ENCODE measurements at regions not wholly inside any gene's neighbourhood (a gene's known extent, or its start where the extent isn't known, plus 50 kb on each side); places are given as distances from the start of the nearest gene placed in this dataset.

DNA sequence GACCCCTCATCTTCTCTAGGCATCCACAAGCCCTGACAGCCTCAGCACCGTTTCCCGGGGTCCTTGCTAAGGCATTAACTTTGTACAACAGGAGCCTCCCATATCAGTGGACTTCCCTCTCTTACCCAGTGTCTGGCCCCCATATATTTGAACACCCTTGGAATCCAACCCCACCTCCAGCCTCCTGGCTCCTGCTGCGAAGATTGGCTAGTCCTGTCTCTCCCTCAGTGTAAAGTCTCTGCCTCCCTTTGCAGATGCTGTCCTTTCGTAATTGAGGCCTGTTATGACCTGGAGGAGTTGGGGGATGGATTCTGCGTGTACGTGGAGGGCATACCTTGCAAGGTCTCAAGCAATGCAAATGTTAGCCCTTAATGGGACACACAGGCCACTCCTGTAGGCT is 413.7 kb downstream of the IRS2 start:
- H3K36me3 Mint-ChIP-seq: no peaks in the 10 kb centered on the region
- no peaks in the 10 kb centered on the region for H3K9me3 Mint-ChIP-seq
- H3K4me1 Mint-ChIP-seq (ENCODE audit: low read depth in 2 of 2): no peaks in the 10 kb centered on the region
- DNase-seq (ENCODE audit: low spot score) (no peak), ATAC-seq (no peak)
- no peak overlapping the region for H3K27ac Mint-ChIP-seq
- peaks cover 0 to 9% of the 10 kb centered on the region in 2 donors for H3K27me3 Mint-ChIP-seq
- no peak overlapping the region for H3K4me3 Mint-ChIP-seq

DNA sequence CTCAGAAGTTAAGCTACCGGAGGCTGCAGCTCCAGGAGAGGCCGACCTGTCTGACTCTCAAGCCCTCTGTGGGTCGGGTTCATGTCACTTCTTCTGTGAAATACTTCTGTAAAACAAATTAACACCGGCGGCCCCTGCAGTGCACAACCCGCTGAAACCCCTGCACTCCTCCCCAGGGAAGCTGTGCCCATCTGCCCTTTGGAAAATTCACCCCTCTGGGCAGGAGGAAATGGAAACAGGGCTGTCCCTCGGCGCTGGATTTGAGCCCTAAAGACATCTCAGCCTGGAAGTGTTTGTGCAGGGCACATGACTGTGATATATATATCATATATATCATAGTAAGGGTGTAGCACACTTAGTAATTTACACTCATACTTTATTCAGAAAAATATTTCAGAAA is 415.3 kb downstream of the IRS2 start:
- H3K4me1 Mint-ChIP-seq (ENCODE audit: low read depth in 2 of 2): no peaks in the 10 kb centered on the region
- H3K27ac Mint-ChIP-seq: no peak overlapping the region
- H3K27me3 Mint-ChIP-seq: peaks cover 0 to 9% of the 10 kb centered on the region in 2 donors
- no peak for ATAC-seq
- no peaks in the 10 kb centered on the region for H3K9me3 Mint-ChIP-seq
- H3K4me3 Mint-ChIP-seq: no peak overlapping the region
- H3K36me3 Mint-ChIP-seq: no peaks in the 10 kb centered on the region
- no peak for DNase-seq (ENCODE audit: low spot score)

DNA sequence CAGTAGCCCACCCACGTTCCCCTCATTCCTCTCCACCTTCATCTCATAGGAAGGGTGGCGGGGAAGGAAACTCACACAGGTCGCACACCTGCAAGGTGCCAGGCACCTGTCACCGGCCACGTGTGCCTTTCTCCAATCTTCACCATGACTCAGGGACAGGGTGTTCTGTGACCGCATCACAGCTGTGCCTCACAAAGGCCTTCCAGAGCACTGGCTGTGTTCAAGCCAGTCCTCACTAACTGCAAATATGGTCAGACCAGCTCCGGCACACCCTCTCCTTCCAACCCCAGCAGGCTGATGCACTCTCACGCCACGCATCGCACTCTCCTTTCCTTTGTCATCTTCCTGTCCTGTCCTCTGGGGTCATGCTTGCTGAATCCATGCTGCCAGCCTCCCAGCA is 415.9 kb downstream of the IRS2 start:
- ATAC-seq: no peak
- H3K4me1 Mint-ChIP-seq (ENCODE audit: low read depth in 2 of 2): no peaks in the 10 kb centered on the region
- H3K36me3 Mint-ChIP-seq: no peaks in the 10 kb centered on the region
- H3K9me3 Mint-ChIP-seq: no peaks in the 10 kb centered on the region
- no peak overlapping the region for H3K27ac Mint-ChIP-seq
- no peak overlapping the region for H3K4me3 Mint-ChIP-seq
- no peak for DNase-seq (ENCODE audit: low spot score)
- peaks cover 0 to 9% of the 10 kb centered on the region in 2 donors for H3K27me3 Mint-ChIP-seq

DNA sequence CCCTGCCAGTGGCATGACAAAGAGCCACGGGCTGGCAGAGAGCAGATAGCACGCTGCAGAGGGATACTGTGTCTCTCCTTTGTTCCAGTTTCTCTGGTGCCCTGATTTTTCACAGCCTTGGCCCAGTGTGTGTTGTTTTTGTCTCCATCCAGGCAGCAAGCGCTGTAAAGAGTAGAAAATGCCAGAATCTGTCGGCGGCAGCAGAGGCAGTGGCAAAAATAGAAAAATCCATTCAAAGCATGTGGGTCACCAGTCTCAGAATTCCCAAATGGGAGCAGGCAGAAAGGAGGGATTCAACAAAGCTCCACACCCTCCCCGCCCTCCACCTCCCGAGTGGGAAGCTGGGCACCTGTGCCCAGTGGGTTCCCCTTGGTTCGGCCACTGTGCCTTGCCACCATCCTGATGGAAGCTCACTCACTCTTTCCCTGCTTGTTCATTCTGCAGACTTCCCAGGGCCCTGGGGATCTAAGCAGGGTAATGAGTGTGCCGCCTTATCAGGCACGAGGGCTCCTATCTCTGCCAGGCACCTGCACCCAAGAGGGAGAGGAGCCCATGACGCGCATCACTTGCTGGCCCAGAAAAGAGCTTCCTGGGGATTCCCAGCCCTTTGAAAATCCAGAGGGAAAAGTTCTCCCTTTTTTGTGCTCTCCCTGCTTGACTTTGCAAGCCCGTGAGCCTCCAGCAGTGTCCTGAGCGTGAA is 416.9 kb downstream of the IRS2 start:
- no peak for DNase-seq (ENCODE audit: low spot score)
- Mint-ChIP-seq H3K27me3 (peaks cover 0 to 5% of the 10 kb centered on the region in 2 donors), H3K4me1 (ENCODE audit: low read depth in 2 of 2) (no peaks in the 10 kb centered on the region), H3K27ac (no peak overlapping the region), H3K36me3 (no peaks in the 10 kb centered on the region), H3K4me3 (no peak overlapping the region), H3K9me3 (no peaks in the 10 kb centered on the region)
- no peak for ATAC-seq

DNA sequence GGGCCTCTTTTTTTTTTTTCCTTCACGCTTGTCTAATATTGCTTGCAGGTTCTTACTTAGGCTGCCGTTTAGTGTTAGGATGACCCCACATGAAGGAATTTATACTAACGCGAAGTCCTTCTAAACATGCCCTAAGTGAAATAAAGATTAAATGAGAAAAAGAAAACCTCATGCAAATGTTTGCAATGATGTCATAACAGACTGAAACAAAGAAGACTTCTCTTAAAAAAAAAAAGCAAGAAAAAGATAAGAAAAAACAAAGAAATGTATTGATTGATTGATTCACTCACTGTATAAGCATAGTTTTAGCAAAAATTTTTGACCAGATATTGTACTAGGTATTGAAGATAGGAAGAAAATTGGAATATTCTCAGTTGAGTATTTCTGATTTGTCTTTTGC is 418.2 kb downstream of the IRS2 start:
- Mint-ChIP-seq H3K27ac (no peak overlapping the region), H3K27me3 (peaks cover 0 to 5% of the 10 kb centered on the region in 2 donors), H3K4me3 (no peak overlapping the region), H3K9me3 (no peaks in the 10 kb centered on the region), H3K4me1 (ENCODE audit: low read depth in 2 of 2) (no peaks in the 10 kb centered on the region), H3K36me3 (no peaks in the 10 kb centered on the region)
- ATAC-seq (no peak), DNase-seq (ENCODE audit: low spot score) (no peak)

DNA sequence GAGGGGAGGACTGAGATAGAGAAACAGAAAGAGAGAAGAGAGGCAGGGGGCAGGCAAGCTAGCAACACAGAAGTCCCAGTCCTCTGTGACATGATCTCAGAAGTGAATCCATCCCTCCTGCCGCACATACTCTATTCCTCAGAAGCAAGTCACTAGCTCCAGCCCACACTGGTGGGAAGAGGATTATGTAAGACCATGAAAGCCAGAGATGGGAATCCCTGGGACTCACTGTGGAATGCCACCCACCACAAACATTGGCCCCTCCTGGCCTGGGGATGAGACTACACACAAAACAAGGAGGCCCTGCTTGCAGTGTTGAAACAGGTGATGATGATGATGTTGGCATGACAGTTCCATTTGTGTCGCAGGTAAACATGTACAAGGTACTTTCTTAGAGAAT is 419.9 kb downstream of the IRS2 start:
- no peak for ATAC-seq
- Mint-ChIP-seq H3K36me3 (no peaks in the 10 kb centered on the region), H3K27ac (no peak overlapping the region), H3K9me3 (no peaks in the 10 kb centered on the region), H3K27me3 (peaks cover 0 to 5% of the 10 kb centered on the region in 2 donors), H3K4me1 (ENCODE audit: low read depth in 2 of 2) (no peaks in the 10 kb centered on the region), H3K4me3 (no peak overlapping the region)
- DNase-seq (ENCODE audit: low spot score): no peak

DNA sequence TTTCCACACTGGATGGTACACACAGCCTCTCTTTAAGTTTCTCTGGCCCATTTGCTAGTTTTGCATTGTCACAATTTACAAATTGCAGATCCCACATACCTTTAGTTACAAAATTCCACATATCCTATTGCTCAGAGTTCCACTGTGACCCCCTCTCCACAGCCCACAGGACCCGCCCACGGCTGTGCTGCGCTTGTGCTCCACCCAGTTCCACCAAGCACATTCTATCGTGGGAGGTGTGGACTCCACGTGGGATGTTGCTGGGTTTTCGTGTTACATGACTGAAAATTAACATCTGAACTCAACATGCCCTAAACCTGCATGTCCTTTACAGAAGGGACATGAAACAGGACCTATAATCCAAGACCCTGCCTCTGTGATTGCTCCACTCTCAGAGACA is 423.0 kb downstream of the IRS2 start:
- H3K9me3 Mint-ChIP-seq: no peaks in the 10 kb centered on the region
- H3K4me1 Mint-ChIP-seq (ENCODE audit: low read depth in 2 of 2): no peaks in the 10 kb centered on the region
- no peak overlapping the region for H3K27ac Mint-ChIP-seq
- ATAC-seq: no peak
- H3K4me3 Mint-ChIP-seq: no peak overlapping the region
- H3K27me3 Mint-ChIP-seq: peaks cover 0 to 4% of the 10 kb centered on the region in 2 donors
- no peaks in the 10 kb centered on the region for H3K36me3 Mint-ChIP-seq
- no peak for DNase-seq (ENCODE audit: low spot score)

DNA sequence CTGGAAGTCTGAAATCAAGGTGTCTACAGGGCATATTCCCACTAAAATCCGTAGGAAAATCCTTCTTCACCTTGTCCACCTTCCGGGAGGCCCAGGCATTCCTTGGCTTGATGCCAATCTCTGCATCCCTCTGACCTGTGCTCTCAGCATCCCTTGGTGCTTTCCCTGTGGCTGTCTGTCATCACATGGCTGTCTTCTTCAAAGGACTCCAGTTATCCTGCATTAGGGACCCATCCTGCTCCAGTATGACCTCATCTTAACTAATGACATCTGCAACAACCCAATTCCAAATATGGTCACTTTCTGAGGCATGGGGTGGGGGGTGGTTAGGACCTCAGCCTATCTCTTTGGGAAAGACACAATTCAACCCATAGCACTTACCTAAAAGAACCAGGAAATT is 423.8 kb downstream of the IRS2 start:
- no peak for DNase-seq (ENCODE audit: low spot score)
- ATAC-seq: no peak
- Mint-ChIP-seq H3K9me3 (no peaks in the 10 kb centered on the region), H3K27ac (no peak overlapping the region), H3K4me1 (ENCODE audit: low read depth in 2 of 2) (no peaks in the 10 kb centered on the region), H3K36me3 (no peaks in the 10 kb centered on the region), H3K27me3 (peaks cover 0 to 4% of the 10 kb centered on the region in 2 donors), H3K4me3 (no peak overlapping the region)

DNA sequence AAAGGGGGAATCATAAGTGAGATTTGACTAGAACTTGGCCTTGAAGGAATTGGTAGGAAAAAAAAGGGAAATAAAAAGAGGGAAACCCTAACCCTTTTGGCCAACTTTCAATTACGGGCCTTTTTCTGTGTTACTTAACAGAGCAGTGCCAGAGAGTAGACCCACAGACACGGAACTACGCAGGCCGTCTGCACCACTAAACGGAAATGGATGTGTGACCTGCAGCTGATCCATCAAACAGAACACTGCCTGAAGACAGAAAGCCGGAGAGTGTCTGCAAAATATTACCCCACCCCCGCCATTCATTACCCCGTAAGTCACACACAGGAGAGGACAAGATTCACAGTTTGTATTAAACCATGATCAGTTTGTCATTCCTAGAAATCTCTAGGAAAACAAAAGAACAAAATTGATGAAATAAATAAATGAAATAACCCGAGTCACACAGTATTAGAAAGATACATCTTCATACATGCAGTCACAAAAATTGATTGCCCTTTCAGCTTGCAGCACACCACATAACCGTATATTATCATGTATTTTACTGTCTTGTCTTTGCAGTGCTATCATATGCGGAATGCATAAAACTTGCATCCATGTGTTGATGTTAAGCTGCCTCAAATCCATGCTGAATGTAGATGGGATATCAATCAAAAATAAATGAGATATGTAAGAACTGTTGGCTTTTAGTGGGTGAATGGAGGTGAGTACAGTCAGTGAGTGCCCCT is 424.7 kb downstream of the IRS2 start:
- no peaks in the 10 kb centered on the region for H3K4me1 Mint-ChIP-seq (ENCODE audit: low read depth in 2 of 2)

DNA sequence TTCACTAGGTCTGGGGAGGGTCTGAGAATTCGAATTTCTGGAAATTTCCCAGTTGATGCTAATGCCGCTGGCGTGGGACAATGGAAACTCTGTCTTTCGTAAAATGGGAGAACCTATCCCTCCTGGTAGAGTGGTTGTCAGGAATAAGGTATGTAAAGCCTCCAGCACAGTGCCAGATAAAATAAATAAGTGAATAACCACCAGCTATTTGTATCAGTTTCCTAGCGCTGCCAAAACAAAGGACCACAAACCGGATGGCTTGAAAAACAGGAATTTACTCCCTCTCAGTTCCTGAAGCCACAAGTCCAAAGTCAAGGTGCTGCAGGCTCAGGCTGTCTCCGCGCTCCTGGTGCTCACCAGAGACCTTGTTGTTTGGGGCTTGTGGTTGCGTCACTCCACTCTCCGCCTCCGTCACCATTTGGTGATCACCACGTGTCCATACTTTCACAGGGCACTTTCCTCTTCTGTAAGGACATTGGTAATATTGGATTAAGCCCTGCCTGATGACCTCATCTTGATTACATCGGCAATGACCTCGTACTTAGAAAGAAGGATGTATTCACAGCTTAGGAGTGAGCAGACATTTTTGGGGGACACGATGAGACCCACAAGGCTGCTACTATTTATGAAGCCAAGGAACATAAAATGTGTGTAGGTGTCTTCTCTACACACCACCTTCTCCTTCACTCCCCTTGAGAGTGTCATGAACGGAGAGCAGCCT is 428.5 kb downstream of the IRS2 start:
- ATAC-seq: no peak
- H3K9me3 Mint-ChIP-seq: no peaks in the 10 kb centered on the region

More for the DNA sequence above, 424.7 kb downstream of the IRS2 start:
- Mint-ChIP-seq H3K27ac (no peak overlapping the region), H3K4me3 (no peak overlapping the region), H3K9me3 (no peaks in the 10 kb centered on the region), H3K27me3 (peaks cover 0 to 4% of the 10 kb centered on the region in 2 donors), H3K36me3 (no peaks in the 10 kb centered on the region)
- ATAC-seq (no peak), DNase-seq (ENCODE audit: low spot score) (no peak)

DNA sequence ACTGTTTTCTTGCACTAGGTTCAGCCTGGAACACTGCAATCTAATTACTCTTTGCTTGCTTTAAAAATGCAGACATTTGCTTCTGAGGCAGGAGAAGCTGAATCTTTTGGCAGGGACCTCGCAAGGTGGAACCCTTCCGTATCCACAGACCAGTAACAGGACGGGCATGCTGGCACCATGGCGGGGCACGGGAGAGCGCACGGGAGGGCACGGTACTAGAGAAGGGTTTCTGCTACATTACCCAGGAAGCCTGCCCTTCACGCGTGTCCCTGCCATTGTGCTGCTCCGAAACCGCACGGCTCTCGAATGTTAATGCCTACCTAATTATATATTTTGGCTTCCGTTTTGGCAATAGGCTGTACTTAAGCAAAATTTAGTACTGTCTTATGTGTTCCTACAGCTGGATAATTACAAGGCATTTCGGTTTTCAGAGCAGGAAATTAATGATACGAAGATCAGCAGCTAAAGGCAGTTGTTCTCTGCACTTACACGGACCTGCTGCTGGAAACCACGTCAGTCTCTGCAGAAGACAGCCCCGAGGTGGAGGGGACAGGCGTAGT is 430.4 kb downstream of the IRS2 start:
- ATAC-seq (no peak), DNase-seq (ENCODE audit: low spot score) (no peak)
- H3K9me3 Mint-ChIP-seq: no peaks in the 10 kb centered on the region
- no peak overlapping the region for H3K4me3 Mint-ChIP-seq
- H3K27ac Mint-ChIP-seq: no peak overlapping the region
- H3K36me3 Mint-ChIP-seq: no peaks in the 10 kb centered on the region
- H3K4me1 Mint-ChIP-seq (ENCODE audit: low read depth in 2 of 2): no peaks in the 10 kb centered on the region
- H3K27me3 Mint-ChIP-seq: peaks cover 6 to 16% of the 10 kb centered on the region in 2 donors

More for the DNA sequence above, 428.5 kb downstream of the IRS2 start:
- Mint-ChIP-seq H3K27ac (no peak overlapping the region), H3K27me3 (peaks cover 6 to 16% of the 10 kb centered on the region in 2 donors), H3K4me1 (ENCODE audit: low read depth in 2 of 2) (no peaks in the 10 kb centered on the region), H3K36me3 (no peaks in the 10 kb centered on the region), H3K4me3 (no peak overlapping the region)
- no peak for DNase-seq (ENCODE audit: low spot score)

DNA sequence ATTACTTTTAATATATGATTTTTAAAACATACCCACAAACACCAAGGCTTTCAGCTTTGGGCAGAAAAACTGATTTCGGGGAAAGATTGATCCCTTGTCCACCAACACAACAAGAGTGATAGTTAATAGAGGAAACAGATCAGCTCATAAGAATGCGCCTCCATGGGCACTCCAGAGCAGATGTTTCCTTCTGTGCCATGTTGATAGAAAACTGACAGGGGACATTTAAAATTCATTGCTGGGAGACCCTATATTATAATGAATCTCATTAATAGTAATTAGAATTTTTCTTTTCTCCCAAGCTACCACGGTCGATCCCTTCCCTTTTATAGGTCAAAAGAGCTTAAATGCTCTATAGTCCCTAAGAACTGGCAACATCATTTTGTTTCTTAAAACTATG is 431.2 kb downstream of the IRS2 start:
- Mint-ChIP-seq H3K27ac (no peak overlapping the region), H3K9me3 (no peaks in the 10 kb centered on the region), H3K4me3 (no peak overlapping the region), H3K4me1 (ENCODE audit: low read depth in 2 of 2) (no peaks in the 10 kb centered on the region), H3K27me3 (peaks cover 6 to 14% of the 10 kb centered on the region in 2 donors), H3K36me3 (no peaks in the 10 kb centered on the region)
- DNase-seq (ENCODE audit: low spot score) (no peak), ATAC-seq (no peak)

DNA sequence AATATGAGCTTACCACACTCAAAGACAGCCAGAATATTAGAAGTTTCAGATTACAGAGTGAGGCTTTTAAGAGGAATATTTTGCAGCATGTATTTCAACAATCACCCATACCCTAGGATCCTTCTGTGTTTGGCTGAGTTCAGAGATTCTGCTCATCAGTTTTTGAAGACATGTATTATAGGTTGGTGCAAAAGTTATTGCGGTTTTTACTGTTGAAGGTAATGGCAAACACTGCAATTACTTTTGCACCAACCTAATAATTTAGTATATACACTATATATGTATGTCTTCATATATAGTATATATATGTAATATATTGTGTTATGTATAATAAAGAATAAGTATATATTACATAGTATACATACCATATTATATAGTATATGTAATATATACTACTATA is 435.1 kb downstream of the IRS2 start:
- DNase-seq (ENCODE audit: low spot score): no peak
- no peaks in the 10 kb centered on the region for H3K36me3 Mint-ChIP-seq
- ATAC-seq: no peak
- H3K27me3 Mint-ChIP-seq: peaks cover 8 to 19% of the 10 kb centered on the region in 2 donors
- no peak overlapping the region for H3K27ac Mint-ChIP-seq
- no peaks in the 10 kb centered on the region for H3K9me3 Mint-ChIP-seq
- no peaks in the 10 kb centered on the region for H3K4me1 Mint-ChIP-seq (ENCODE audit: low read depth in 2 of 2)
- no peak overlapping the region for H3K4me3 Mint-ChIP-seq

Measured in natural killer cell treated with Interleukin-12 subunit alpha and Interleukin-12 subunit beta and Interleukin-15 and Interleukin-18, amount 100 ng/mL, for 72 hours (primary cell).